ENCODE measurements at regions not wholly inside any gene's neighbourhood (a gene's known extent, or its start where the extent isn't known, plus 50 kb on each side); places are given as distances from the start of the nearest gene placed in this dataset.
"Not testable (repeated sequence)": the region's sequence is repeated elsewhere in the genome, so short reads cannot be mapped to it uniquely, and the experiment has no call there.

DNA sequence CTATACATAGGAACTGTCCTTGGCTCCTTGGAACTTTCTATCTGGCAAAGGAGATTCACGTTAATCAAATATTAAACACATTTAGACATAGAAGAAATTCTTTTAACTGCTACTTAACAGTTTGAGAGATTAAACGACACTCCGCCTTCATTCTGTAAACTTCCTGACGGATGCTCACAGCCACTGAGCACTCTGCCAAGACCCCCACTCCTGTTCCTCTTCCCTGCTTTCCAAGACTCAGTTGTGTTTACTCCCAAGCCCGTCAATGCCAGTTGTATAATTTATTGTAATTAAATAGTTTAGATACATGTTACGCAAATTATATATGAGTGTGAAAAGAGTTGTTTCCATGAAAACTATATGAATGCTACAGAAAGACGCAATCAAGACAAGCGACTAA is 321.4 kb upstream of the EPHA4 start:
- no peak for DNase-seq (ENCODE audit: low read depth)
- TF ChIP-seq, protein P1, sequence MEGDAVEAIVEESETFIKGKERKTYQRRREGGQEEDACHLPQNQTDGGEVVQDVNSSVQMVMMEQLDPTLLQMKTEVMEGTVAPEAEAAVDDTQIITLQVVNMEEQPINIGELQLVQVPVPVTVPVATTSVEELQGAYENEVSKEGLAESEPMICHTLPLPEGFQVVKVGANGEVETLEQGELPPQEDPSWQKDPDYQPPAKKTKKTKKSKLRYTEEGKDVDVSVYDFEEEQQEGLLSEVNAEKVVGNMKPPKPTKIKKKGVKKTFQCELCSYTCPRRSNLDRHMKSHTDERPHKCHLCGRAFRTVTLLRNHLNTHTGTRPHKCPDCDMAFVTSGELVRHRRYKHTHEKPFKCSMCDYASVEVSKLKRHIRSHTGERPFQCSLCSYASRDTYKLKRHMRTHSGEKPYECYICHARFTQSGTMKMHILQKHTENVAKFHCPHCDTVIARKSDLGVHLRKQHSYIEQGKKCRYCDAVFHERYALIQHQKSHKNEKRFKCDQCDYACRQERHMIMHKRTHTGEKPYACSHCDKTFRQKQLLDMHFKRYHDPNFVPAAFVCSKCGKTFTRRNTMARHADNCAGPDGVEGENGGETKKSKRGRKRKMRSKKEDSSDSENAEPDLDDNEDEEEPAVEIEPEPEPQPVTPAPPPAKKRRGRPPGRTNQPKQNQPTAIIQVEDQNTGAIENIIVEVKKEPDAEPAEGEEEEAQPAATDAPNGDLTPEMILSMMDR (IDR thresholded peaks at IDR 0.05; ENCODE audit: low read depth, low read length): no peak
- no peak for TF ChIP-seq MYC (IDR thresholded peaks at IDR 0.05; ENCODE audit: low read depth, low read length)
- TF ChIP-seq POLR2A (IDR thresholded peaks at IDR 0.05; ENCODE audit: extremely low read depth, insufficient read length): no peak
- TF ChIP-seq, protein P2, sequence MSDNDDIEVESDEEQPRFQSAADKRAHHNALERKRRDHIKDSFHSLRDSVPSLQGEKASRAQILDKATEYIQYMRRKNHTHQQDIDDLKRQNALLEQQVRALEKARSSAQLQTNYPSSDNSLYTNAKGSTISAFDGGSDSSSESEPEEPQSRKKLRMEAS (IDR thresholded peaks at IDR 0.05; ENCODE audit: low read depth, low read length): no peak
- H3K4me3 ChIP-seq (ENCODE audit: low read depth, low read length): no peak overlapping the region

DNA sequence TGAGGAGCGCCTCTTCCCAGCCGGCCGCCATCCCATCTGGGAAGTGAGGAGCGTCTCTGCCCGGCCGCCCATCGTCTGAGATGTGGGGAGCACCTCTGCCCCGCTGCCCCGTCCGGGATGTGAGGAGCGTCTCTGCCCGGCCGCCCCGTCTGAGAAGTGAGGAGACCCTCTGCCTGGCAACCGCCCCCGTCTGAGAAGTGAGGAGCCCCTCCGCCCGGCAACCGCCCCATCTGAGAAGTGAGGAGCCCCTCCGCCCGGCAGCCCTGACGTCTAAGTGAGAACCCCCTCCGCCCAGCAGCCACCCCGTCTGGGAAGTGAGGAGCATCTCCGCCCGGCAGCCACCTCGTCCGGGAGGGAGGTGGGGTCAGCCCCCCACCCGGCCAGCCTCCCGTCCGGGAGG is 319.9 kb upstream of the EPHA4 start:
- not testable (repeated sequence) for DNase-seq (ENCODE audit: low read depth); H3K4me3 ChIP-seq (ENCODE audit: low read depth, low read length)

DNA sequence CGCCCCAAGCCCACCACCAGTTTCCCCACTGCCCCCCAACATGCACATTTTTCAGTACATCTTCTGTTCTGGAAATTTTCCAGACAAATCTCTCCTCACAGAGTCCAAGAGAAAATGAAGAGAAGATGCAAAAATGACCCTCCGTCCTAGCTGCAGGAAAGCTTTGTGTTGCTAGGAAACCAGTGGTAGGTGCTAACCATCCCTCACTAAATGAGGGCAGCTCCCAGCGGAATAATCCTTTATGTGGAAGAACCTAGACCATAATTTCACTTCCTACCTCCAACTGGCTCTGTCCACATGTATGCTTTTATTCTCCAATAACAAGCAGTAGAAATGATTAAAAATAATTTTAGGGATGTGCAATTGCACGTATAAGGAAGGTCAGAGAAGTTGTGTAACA is 311.9 kb upstream of the EPHA4 start:
- TF ChIP-seq POLR2A (IDR thresholded peaks at IDR 0.05; ENCODE audit: extremely low read depth, insufficient read length): no peak
- no peak for TF ChIP-seq MYC (IDR thresholded peaks at IDR 0.05; ENCODE audit: low read depth, low read length)
- TF ChIP-seq, protein P2 (IDR thresholded peaks at IDR 0.05; ENCODE audit: low read depth, low read length): no peak
- TF ChIP-seq, protein P1 (IDR thresholded peaks at IDR 0.05; ENCODE audit: low read depth, low read length): no peak
- H3K4me3 ChIP-seq (ENCODE audit: low read depth, low read length): no peak overlapping the region
- no peak for DNase-seq (ENCODE audit: low read depth)

DNA sequence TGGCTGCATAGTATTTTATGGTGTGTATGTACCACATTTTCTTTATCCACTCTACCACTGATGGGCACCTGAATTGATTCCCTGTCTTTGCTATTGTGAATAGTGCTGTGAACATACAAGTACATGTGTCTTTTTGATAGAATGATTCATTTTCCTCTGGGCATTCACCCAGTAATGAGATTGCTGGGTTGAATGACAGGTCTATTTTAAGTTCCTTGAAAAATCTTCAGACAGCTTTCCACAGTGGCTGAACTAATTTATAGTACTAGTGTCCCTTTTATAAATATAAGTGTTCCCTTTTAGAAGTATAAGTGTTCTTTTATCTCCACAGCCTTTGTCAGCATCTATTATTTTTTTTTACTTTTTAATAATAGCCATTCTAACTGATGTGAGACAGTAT is 303.9 kb upstream of the EPHA4 start:
- DNase-seq (ENCODE audit: low read depth): no peak
- TF ChIP-seq, protein P2 (IDR thresholded peaks at IDR 0.05; ENCODE audit: low read depth, low read length): no peak
- TF ChIP-seq POLR2A (IDR thresholded peaks at IDR 0.05; ENCODE audit: extremely low read depth, insufficient read length) (no peak), MYC (IDR thresholded peaks at IDR 0.05; ENCODE audit: low read depth, low read length) (no peak)
- TF ChIP-seq, protein P1 (IDR thresholded peaks at IDR 0.05; ENCODE audit: low read depth, low read length): no peak
- H3K4me3 ChIP-seq (ENCODE audit: low read depth, low read length): no peak overlapping the region

DNA sequence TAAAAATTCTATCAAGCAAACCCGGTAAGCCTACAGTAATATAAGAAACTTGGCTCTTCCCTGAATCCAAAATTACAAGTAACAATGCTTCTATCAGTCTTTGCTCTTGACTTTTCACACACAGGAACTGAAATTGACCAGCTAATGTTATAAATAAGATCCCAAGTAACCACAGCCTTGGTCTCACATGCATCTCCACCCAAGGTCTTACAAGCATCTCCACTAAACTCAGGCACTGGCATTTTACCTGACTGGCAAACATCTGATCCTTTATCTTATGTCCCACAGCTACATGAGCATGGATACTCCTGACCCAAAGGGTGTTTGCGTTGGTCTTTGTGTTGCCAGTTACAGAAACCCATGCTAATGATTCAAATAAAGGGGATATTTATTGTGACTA is 302.3 kb upstream of the EPHA4 start:
- TF ChIP-seq, protein P2 (IDR thresholded peaks at IDR 0.05; ENCODE audit: low read depth, low read length): no peak
- TF ChIP-seq, protein P1 (IDR thresholded peaks at IDR 0.05; ENCODE audit: low read depth, low read length): no peak
- no peak for TF ChIP-seq POLR2A (IDR thresholded peaks at IDR 0.05; ENCODE audit: extremely low read depth, insufficient read length)
- no peak for TF ChIP-seq MYC (IDR thresholded peaks at IDR 0.05; ENCODE audit: low read depth, low read length)
- H3K4me3 ChIP-seq (ENCODE audit: low read depth, low read length): no peak overlapping the region
- no peak for DNase-seq (ENCODE audit: low read depth)

DNA sequence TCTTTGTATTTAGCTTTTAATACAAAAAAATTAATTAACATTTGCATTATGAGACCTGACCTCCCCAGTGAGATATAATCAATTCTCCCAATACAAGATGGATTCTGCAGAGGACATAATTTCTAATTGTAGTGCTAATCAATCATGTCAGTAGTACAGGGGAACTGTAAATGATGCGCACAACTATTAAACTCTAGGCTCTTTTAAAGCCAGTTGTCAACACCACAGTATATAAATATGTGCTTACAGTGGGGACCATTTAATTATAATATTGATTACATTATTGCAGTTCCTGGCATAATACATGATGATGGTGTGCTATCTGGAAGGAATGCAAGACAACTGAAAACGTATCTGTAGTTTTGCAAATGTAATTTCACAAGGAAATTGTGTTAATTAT is 285.6 kb upstream of the EPHA4 start:
- H3K4me3 ChIP-seq (ENCODE audit: low read depth, low read length): no peak overlapping the region
- no peak for DNase-seq (ENCODE audit: low read depth)
- TF ChIP-seq, protein P1 (IDR thresholded peaks at IDR 0.05; ENCODE audit: low read depth, low read length): no peak
- TF ChIP-seq POLR2A (IDR thresholded peaks at IDR 0.05; ENCODE audit: extremely low read depth, insufficient read length) (no peak), MYC (IDR thresholded peaks at IDR 0.05; ENCODE audit: low read depth, low read length) (no peak)
- TF ChIP-seq, protein P2 (IDR thresholded peaks at IDR 0.05; ENCODE audit: low read depth, low read length): no peak
